Caco-2 (cell line): ENCODE measurements at regions not wholly inside any gene's neighbourhood (a gene's known extent, or its start where the extent isn't known, plus 50 kb on each side); places are given as distances from the start of the nearest gene placed in this dataset.

ENCODE experiments used
- BruUV-seq: library from RNA; stranded (reverse); fragments of 400-500 nt; replicated peaks from 2 replicates; lab custom pipeline; 2021; lab: Mats Ljungman, UMichigan
- CTCF ChIA-PET: fragments of 300-600 bp; sonication (Branson Sonifier 250); formaldehyde crosslinking; loops from one replicate; lab custom pipeline; 2022; ENCODE audit warnings: antibody characterized with exemption; lab: Charles Lee
- POLR2A ChIA-PET: fragments of 300-600 bp; sonication (Branson Sonifier 250); formaldehyde crosslinking; loops from one replicate; lab custom pipeline; 2022; ENCODE audit warnings: antibody characterized with exemption; lab: Charles Lee
- DNase-seq, 2 experiments: peaks; one replicate each; pipeline versions ENCODE4 v3.0.0 to v3.0.0-alpha.2; 2020 to 2022
- H3K27me3 ChIP-seq: replicated peaks from 2 replicates; pipeline ENCODE4 v1.6.0; 2011; ENCODE audit warnings: low read length; ENCODE audit not compliant: control insufficient read depth, insufficient read depth
- H3K36me3 ChIP-seq: 2 replicates; pipeline ENCODE4 v1.5.1; 2011; ENCODE audit warnings: low read length; ENCODE audit not compliant: control insufficient read depth, insufficient read depth
- H3K4me1 ChIP-seq: fragments of 250-450 bp; sonication (Bioruptor Pico); 2 replicates; pipeline ENCODE4 v1.5.1; 2020; ENCODE audit warnings: mild to moderate bottlenecking
- H3K4me3 ChIP-seq: 2 replicates; pipeline ENCODE4 v1.5.1; 2011; ENCODE audit warnings: low read depth, mild to moderate bottlenecking, control low read depth, low read length
- H3K9me3 ChIP-seq: fragments of 250-450 bp; sonication (Bioruptor Pico); 2 replicates; pipeline ENCODE4 v1.5.1; 2020; ENCODE audit warnings: mild to moderate bottlenecking, moderate library complexity
- H3K27ac Mint-ChIP-seq: one replicate; pipeline ENCODE4 v1.8.0; 2022; ENCODE audit warnings: mixed read lengths; ENCODE audit not compliant: unreplicated experiment
- H3K27me3 Mint-ChIP-seq: one replicate; pipeline ENCODE4 v1.8.0; 2022; ENCODE audit warnings: mixed read lengths; ENCODE audit not compliant: insufficient read depth, unreplicated experiment
- H3K36me3 Mint-ChIP-seq: one replicate; pipeline ENCODE4 v1.8.0; 2022; ENCODE audit warnings: mild to moderate bottlenecking, mixed read lengths; ENCODE audit not compliant: insufficient read depth, unreplicated experiment
- H3K4me1 Mint-ChIP-seq: one replicate; pipeline ENCODE4 v1.8.0; 2022; ENCODE audit warnings: low read depth, mixed read lengths; ENCODE audit not compliant: unreplicated experiment
- H3K4me3 Mint-ChIP-seq: one replicate; pipeline ENCODE4 v1.8.0; 2022; ENCODE audit warnings: mild to moderate bottlenecking, moderate library complexity, mixed read lengths; ENCODE audit not compliant: unreplicated experiment
- H3K9me3 Mint-ChIP-seq: one replicate; pipeline ENCODE4 v1.8.0; 2022; ENCODE audit warnings: mixed read lengths; ENCODE audit not compliant: unreplicated experiment
- CTCF ChIP-seq, 2 experiments: fragments of 200-600 bp in 1 of 2; IDR thresholded peaks; 1 replicate in 1 of 2; 2 replicates in 1 of 2; pipeline versions ENCODE4 v1.5.1 to v1.8.0; 2011 to 2022; ENCODE audit warnings: antibody characterized with exemption in 1 of 2, control low read depth in 1 of 2, inconsistent platforms in 1 of 2, low read depth in 1 of 2, low read length in 1 of 2, mild to moderate bottlenecking in 1 of 2, moderate library complexity in 1 of 2; ENCODE audit not compliant: insufficient read depth in 1 of 2, severe bottlenecking in 1 of 2, unreplicated experiment in 1 of 2
- intact Hi-C: fragments of 100-400 bp; cut with micrococcal nuclease; formaldehyde crosslinking; loops from one replicate; pipeline ENCODE4 v1.10.0; 2022; ENCODE audit not compliant: unreplicated experiment

DNA sequence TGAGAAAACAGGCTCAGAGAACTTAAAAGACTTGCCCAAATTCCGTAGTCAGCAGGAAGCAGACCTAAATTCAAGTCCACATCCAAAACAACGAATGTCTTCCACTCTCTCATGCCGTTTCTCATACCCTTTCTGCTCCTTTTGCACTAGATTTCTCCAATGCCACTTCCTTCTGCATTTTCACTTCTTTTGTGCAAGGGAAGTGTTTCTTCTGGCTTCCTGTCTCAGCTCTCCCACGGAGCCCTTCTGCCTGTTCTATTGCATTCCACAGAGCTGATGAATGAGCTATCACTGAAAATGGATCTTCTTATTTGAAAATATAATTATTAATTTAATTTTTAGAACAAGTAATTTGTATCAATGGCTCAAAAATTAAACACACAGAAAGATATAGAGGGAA is 56.1 kb upstream of the STK24 start:
- H3K9me3 ChIP-seq = no peaks in the 10 kb centered on the region
- H3K4me1 Mint-ChIP-seq = peaks cover 20% of the 10 kb centered on the region
- DNase-seq = peak in 1 of 2 experiments; percentile 3
- H3K4me1 ChIP-seq = peaks cover 12% of the 10 kb centered on the region
- ChIA-PET CTCF (interaction anchor here (0.8 kb wide), 1 partner anchor 20 kb away, joined by 4 read pairs; no protein-coding TSS in a partner anchor), POLR2A (no interaction called here)
- no peak for TF ChIP-seq CTCF (IDR thresholded peaks at IDR 0.05; ENCODE audit: insufficient read depth in 1 of 2, low read depth in 1 of 2, low read length in 1 of 2, severe bottlenecking in 1 of 2, unreplicated experiment in 1 of 2)
- no peaks in the 10 kb centered on the region for H3K9me3 Mint-ChIP-seq
- H3K4me3 ChIP-seq = no peak overlapping the region
- H3K36me3 ChIP-seq = no peaks in the 10 kb centered on the region
- intact Hi-C loops = no loop called here
- no peaks in the 10 kb centered on the region for H3K36me3 Mint-ChIP-seq
- no peaks in the 10 kb centered on the region for H3K27me3 ChIP-seq
- no peak overlapping the region for H3K4me3 Mint-ChIP-seq
- H3K27me3 Mint-ChIP-seq = no peaks in the 10 kb centered on the region
- H3K27ac Mint-ChIP-seq = no peak overlapping the region
- BruUV-seq = no TSS peak

DNA sequence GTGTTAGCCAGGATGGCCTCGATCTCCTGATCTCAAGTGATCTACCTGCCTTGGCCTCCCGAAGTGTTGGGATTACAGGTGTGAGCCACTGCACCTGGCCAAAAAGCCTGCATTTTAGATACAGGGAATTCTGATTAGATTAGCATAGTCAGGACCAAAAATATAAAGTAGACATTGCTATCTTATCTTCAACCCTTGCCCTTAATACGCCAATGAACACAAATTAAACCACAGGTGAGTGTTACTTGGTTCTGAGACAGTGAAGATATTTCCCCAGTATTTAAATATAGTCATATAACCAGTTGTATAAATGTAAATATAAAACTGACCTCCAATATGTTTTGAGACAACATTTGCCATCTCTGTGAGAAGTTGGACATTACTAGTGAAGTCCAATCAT is 52.1 kb upstream of the STK24 start:
- CTCF ChIA-PET = no interaction called here
- TF ChIP-seq CTCF (IDR thresholded peaks at IDR 0.05; ENCODE audit: insufficient read depth in 1 of 2, low read depth in 1 of 2, low read length in 1 of 2, severe bottlenecking in 1 of 2, unreplicated experiment in 1 of 2) = no peak
- intact Hi-C loops = no loop called here

More for the DNA sequence above, 52.1 kb upstream of the STK24 start:
- Histone ChIP-seq H3K9me3 (no peaks in the 10 kb centered on the region), H3K4me1 (peaks cover 16% of the 10 kb centered on the region; the same call in 1 of the 2 replicates), H3K27me3 (no peaks in the 10 kb centered on the region), H3K36me3 (no peaks in the 10 kb centered on the region), H3K4me3 (no peak overlapping the region)
- no TSS peak for BruUV-seq
- no peak overlapping the region for H3K27ac Mint-ChIP-seq
- no peaks in the 10 kb centered on the region for H3K36me3 Mint-ChIP-seq
- POLR2A ChIA-PET = interaction anchor here (0.6 kb wide), 1 partner anchor 1386 kb away, joined by 3 read pairs; no protein-coding TSS in a partner anchor
- no peaks in the 10 kb centered on the region for H3K9me3 Mint-ChIP-seq
- DNase-seq = no peak
- peaks cover 13% of the 10 kb centered on the region for H3K4me1 Mint-ChIP-seq
- H3K27me3 Mint-ChIP-seq = no peaks in the 10 kb centered on the region
- H3K4me3 Mint-ChIP-seq = no peak overlapping the region
